Keratinocyte (primary cell): ENCODE measurements at regions not wholly inside any gene's neighbourhood (a gene's known extent, or its start where the extent isn't known, plus 50 kb on each side); places are given as distances from the start of the nearest gene placed in this dataset.

Experiments used
- DNase-seq: peaks from one replicate; pipeline ENCODE4 v3.0.0-alpha.2; 2011; ENCODE audit warnings: low read depth, missing footprints, low spot score
- FAIRE-seq: peaks from 2 replicates; lab custom pipeline; 2011; peaks lifted over from hg19 to GRCh38; lab: Jason Lieb, UNC
- H2AFZ ChIP-seq: 2 replicates; pipeline ENCODE4 v1.6.0; 2012; ENCODE audit warnings: low read length, control low read depth, inconsistent platforms; ENCODE audit not compliant: control insufficient read depth
- H3K27ac ChIP-seq: 2 replicates; pipeline ENCODE4 v1.5.1; 2011; ENCODE audit warnings: low read length; ENCODE audit not compliant: control insufficient read depth, insufficient read depth
- H3K27me3 ChIP-seq: 3 replicates; pipeline ENCODE4 v1.6.0; 2011; ENCODE audit warnings: low read length; ENCODE audit not compliant: control insufficient read depth, insufficient read depth; ENCODE audit errors: extremely low read depth
- H3K36me3 ChIP-seq, 2 experiments: 2 replicates in 1 of 2; 3 replicates in 1 of 2; pipeline ENCODE4 v1.5.1; 2011; ENCODE audit warnings: low read length in 2 of 2, mild to moderate bottlenecking in 1 of 2; ENCODE audit not compliant: control insufficient read depth in 2 of 2, insufficient read depth in 2 of 2; ENCODE audit errors: extremely low read depth in 1 of 2
- H3K4me1 ChIP-seq: 3 replicates; pipeline ENCODE4 v1.5.1; 2011; ENCODE audit warnings: low read length; ENCODE audit not compliant: control insufficient read depth, insufficient read depth; ENCODE audit errors: extremely low read depth
- H3K4me2 ChIP-seq: 3 replicates; pipeline ENCODE4 v1.6.0; 2011; ENCODE audit warnings: low read depth, low read length; ENCODE audit not compliant: control insufficient read depth, insufficient read depth; ENCODE audit errors: extremely low read depth
- H3K4me3 ChIP-seq, 3 experiments: fragments of 200-600 bp in 1 of 3; sonication (generic) in 1 of 3; 2 replicates in 2 of 3; 3 replicates in 1 of 3; pipeline ENCODE4 v1.5.1; 2011 to 2016; ENCODE audit warnings: low read length in 3 of 3, mild to moderate bottlenecking in 3 of 3, control low read depth in 2 of 3, inconsistent platforms in 1 of 3, low read depth in 1 of 3, mixed read lengths in 1 of 3, mixed run types in 1 of 3, moderate library complexity in 1 of 3; ENCODE audit not compliant: control insufficient read depth in 2 of 3, insufficient read depth in 2 of 3; ENCODE audit errors: extremely low read depth in 1 of 3
- H3K79me2 ChIP-seq: 2 replicates; pipeline ENCODE4 v1.6.0; 2012; ENCODE audit warnings: low read length; ENCODE audit not compliant: control insufficient read depth, insufficient read depth
- H3K9ac ChIP-seq: 3 replicates; pipeline ENCODE4 v1.6.0; 2011; ENCODE audit warnings: low read length; ENCODE audit not compliant: control insufficient read depth, insufficient read depth; ENCODE audit errors: extremely low read depth
- H3K9me1 ChIP-seq: 3 replicates; pipeline ENCODE4 v1.6.0; 2011; ENCODE audit warnings: low read length; ENCODE audit not compliant: control insufficient read depth, insufficient read depth; ENCODE audit errors: extremely low read depth
- H3K9me3 ChIP-seq: 2 replicates; pipeline ENCODE4 v1.5.1; 2012; ENCODE audit warnings: low read depth, low read length; ENCODE audit not compliant: control insufficient read depth
- H4K20me1 ChIP-seq: 3 replicates; pipeline ENCODE4 v1.6.0; 2011; ENCODE audit warnings: low read length; ENCODE audit not compliant: control insufficient read depth, insufficient read depth; ENCODE audit errors: extremely low read depth
- EZH2 ChIP-seq: IDR thresholded peaks from one replicate; pipeline ENCODE4 v1.6.1; 2012; ENCODE audit warnings: inconsistent platforms, mild to moderate bottlenecking, low read length, moderate library complexity
- dilution Hi-C: fragments of 300-500 bp; cut with MboI; formaldehyde crosslinking; loops from one replicate; pipeline ENCODE4 v1.7.0; 2020; ENCODE audit warnings: low sequenced_read_pairs; ENCODE audit not compliant: extremely low pct_ligation_motif_present
- TF ChIP-seq, protein P1 (sequence below), 3 experiments: IDR thresholded peaks in 1 of 3; conservative IDR thresholded peaks in 1 of 3; optimal IDR thresholded peaks in 1 of 3; 2 replicates in 2 of 3; 3 replicates in 1 of 3; pipeline versions ENCODE3 to v1.5.1; 2011; ENCODE audit warnings: low read length in 3 of 3, mild to moderate bottlenecking in 3 of 3, moderate library complexity in 2 of 3, control low read depth in 1 of 3, inconsistent platforms in 1 of 3; ENCODE audit not compliant: insufficient read depth in 2 of 3; ENCODE audit errors: extremely low read depth in 1 of 3

DNA sequence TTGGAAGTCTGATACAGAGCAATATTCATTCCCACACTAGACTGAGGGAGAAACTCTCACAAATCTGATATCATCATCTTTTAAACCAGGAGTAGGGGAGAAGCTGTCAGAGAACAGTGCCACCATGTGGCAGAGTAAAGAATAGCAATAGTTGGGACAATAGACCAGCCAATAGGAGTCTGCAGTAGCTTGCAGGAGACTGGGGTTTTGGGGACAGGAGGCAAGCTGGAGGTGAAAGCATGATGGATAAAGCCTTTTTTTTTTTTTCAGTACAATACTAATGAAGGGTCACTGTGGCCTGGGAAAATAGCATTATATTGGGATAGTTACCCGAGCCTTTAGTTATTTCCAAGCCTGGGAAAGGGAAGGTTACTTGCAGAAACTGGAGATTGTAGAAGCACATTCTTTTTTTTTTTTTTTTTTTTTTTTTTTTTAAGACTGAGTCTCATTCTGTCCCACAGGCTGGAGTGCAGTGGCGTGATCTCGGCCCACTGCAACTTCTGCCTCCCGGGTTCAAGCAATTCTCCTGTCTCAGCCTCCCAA is 120.7 kb downstream of the S1PR1 start:
- Histone ChIP-seq H2AFZ (no peak overlapping the region), H3K9me3 (no peaks in the 10 kb centered on the region), H3K4me1 (no peaks in the 10 kb centered on the region), H3K27me3 (no peaks in the 10 kb centered on the region), H3K79me2 (no peaks in the 10 kb centered on the region), H3K4me3 (no peak overlapping the region), H3K9ac (no peak overlapping the region), H3K9me1 (no peaks in the 10 kb centered on the region), H3K36me3 (no peaks in the 10 kb centered on the region), H3K4me2 (no peak overlapping the region), H4K20me1 (no peaks in the 10 kb centered on the region), H3K27ac (no peak overlapping the region)
- FAIRE-seq (peak; percentile 17), DNase-seq (peak; percentile 33)
- no peak for TF ChIP-seq EZH2
- TF ChIP-seq, protein P1, sequence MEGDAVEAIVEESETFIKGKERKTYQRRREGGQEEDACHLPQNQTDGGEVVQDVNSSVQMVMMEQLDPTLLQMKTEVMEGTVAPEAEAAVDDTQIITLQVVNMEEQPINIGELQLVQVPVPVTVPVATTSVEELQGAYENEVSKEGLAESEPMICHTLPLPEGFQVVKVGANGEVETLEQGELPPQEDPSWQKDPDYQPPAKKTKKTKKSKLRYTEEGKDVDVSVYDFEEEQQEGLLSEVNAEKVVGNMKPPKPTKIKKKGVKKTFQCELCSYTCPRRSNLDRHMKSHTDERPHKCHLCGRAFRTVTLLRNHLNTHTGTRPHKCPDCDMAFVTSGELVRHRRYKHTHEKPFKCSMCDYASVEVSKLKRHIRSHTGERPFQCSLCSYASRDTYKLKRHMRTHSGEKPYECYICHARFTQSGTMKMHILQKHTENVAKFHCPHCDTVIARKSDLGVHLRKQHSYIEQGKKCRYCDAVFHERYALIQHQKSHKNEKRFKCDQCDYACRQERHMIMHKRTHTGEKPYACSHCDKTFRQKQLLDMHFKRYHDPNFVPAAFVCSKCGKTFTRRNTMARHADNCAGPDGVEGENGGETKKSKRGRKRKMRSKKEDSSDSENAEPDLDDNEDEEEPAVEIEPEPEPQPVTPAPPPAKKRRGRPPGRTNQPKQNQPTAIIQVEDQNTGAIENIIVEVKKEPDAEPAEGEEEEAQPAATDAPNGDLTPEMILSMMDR (optimal IDR thresholded peaks at IDR 0.05 in 1 of 3, IDR thresholded peaks at IDR 0.05 in 1 of 3, conservative IDR thresholded peaks at IDR 0.05 in 1 of 3; ENCODE audit: extremely low read depth in 1 of 3, insufficient read depth in 2 of 3, low read length in 3 of 3): peak; percentile 67 to 82 (median 72)
- dilution Hi-C loops: no loop called here

DNA sequence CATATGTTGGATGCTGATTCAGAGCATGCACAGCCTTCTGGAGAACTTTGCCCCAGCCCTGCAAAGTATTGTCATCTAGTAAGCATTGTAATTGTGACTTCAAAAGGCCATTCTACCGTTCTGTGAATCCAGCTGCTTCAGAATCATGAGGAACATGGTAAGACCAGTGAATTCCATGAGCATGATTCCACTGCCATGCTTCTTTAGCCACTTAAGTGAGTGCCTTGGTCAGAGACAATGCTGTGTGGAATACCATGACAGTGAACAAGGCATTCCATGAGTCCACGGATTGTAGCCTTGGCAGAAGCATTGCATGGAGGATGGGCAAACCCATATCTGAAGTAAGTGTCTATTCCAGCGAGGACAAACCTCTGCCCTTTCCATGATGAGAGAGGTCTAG is 123.7 kb downstream of the S1PR1 start:
- H3K79me2 ChIP-seq: no peaks in the 10 kb centered on the region
- no peak overlapping the region for H2AFZ ChIP-seq
- no peaks in the 10 kb centered on the region for H3K9me3 ChIP-seq
- H3K4me1 ChIP-seq: no peaks in the 10 kb centered on the region
- FAIRE-seq: no peak
- no peak overlapping the region for H3K9ac ChIP-seq
- no peaks in the 10 kb centered on the region for H3K36me3 ChIP-seq
- TF ChIP-seq, protein P1 (optimal IDR thresholded peaks at IDR 0.05 in 1 of 3, IDR thresholded peaks at IDR 0.05 in 1 of 3, conservative IDR thresholded peaks at IDR 0.05 in 1 of 3; ENCODE audit: extremely low read depth in 1 of 3, insufficient read depth in 2 of 3, low read length in 3 of 3): no peak
- TF ChIP-seq EZH2: no peak
- H4K20me1 ChIP-seq: no peaks in the 10 kb centered on the region
- H3K9me1 ChIP-seq: no peaks in the 10 kb centered on the region
- no peak overlapping the region for H3K4me3 ChIP-seq
- DNase-seq: no peak
- H3K27ac ChIP-seq: no peak overlapping the region
- no peak overlapping the region for H3K4me2 ChIP-seq
- no peaks in the 10 kb centered on the region for H3K27me3 ChIP-seq
- dilution Hi-C loops: loop anchor here (10.0 kb wide), 1 partner anchor 46 kb away; no protein-coding TSS in a partner anchor
